ENCODE measurements at regions not wholly inside any gene's neighbourhood (a gene's known extent, or its start where the extent isn't known, plus 50 kb on each side); places are given as distances from the start of the nearest gene placed in this dataset.

- TF ChIP-seq CTCF (IDR thresholded peaks at IDR 0.05), result no peak
Observed at GRCh38 chr2:185640588-185640987, 98.0 kb upstream of the FSIP2 start.

GRCh38 chr2:185643434-185643833 is 95.2 kb upstream of the FSIP2 start:
- Histone ChIP-seq H3K27ac (ENCODE audit: low read depth in 1 of 2, low read length in 2 of 2) (no peak overlapping the region), H3K9ac (ENCODE audit: insufficient read depth, low read length, poor library complexity, severe bottlenecking) (no peak overlapping the region), H3K4me3 (replicated peaks in 1 of 3; ENCODE audit: low read depth in 2 of 3, low read length in 3 of 3) (no peak overlapping the region), H4K20me1 (ENCODE audit: insufficient read depth, low read length) (no peaks in the 10 kb centered on the region), H3K9me3 (replicated peaks in 1 of 2; ENCODE audit: control insufficient read depth in 1 of 2, insufficient read depth in 1 of 2, low read length in 2 of 2) (no peaks in the 10 kb centered on the region), H3K79me2 (ENCODE audit: insufficient read depth, low read length) (no peaks in the 10 kb centered on the region), H3K4me2 (replicated peaks; ENCODE audit: extremely low read depth, low read length, poor library complexity, severe bottlenecking) (no peak overlapping the region), H3K4me1 (ENCODE audit: control insufficient read depth in 1 of 2, insufficient read depth in 2 of 2, low read length in 2 of 2) (no peaks in the 10 kb centered on the region), H3K27me3 (ENCODE audit: control insufficient read depth in 2 of 2, insufficient read depth in 2 of 2, low read length in 2 of 2) (no peaks in the 10 kb centered on the region), H3K36me3 (replicated peaks in 1 of 2; ENCODE audit: control insufficient read depth in 1 of 2, insufficient read depth in 2 of 2, low read length in 2 of 2) (no peaks in the 10 kb centered on the region), H2AFZ (ENCODE audit: insufficient read depth, low read depth, low read length, poor library complexity, severe bottlenecking) (no peak overlapping the region)
- Mint-ChIP-seq H3K27ac (no peak overlapping the region), H3K4me3 (no peak overlapping the region), H3K4me1 (no peaks in the 10 kb centered on the region), H3K36me3 (no peaks in the 10 kb centered on the region), H3K27me3 (ENCODE audit: low read depth in 3 of 3) (peaks cover 0 to 2% (median 0%) of the 10 kb centered on the region in 3 donors), H3K9me3 (peaks cover 0 to 8% (median 1%) of the 10 kb centered on the region in 7 donors)
- TF ChIP-seq CTCF (IDR thresholded peaks at IDR 0.05), result no peak
- no peak for DNase-seq
- no CpG with 5 or more reads among the region's 1 CpG for WGBS (ENCODE audit: insufficient coverage)
- intact Hi-C loops (cut with micrococcal nuclease), result no loop called here

More at GRCh38 chr2:185640588-185640987, 98.0 kb upstream of the FSIP2 start:
- Histone ChIP-seq H3K4me1 (ENCODE audit: control insufficient read depth in 1 of 2, insufficient read depth in 2 of 2, low read length in 2 of 2) (no peaks in the 10 kb centered on the region), H3K4me2 (replicated peaks; ENCODE audit: extremely low read depth, low read length, poor library complexity, severe bottlenecking) (no peak overlapping the region), H3K4me3 (replicated peaks in 1 of 3; ENCODE audit: low read depth in 2 of 3, low read length in 3 of 3) (no peak overlapping the region), H2AFZ (ENCODE audit: insufficient read depth, low read depth, low read length, poor library complexity, severe bottlenecking) (no peak overlapping the region), H3K79me2 (ENCODE audit: insufficient read depth, low read length) (no peaks in the 10 kb centered on the region), H3K36me3 (replicated peaks in 1 of 2; ENCODE audit: control insufficient read depth in 1 of 2, insufficient read depth in 2 of 2, low read length in 2 of 2) (no peaks in the 10 kb centered on the region), H3K27ac (ENCODE audit: low read depth in 1 of 2, low read length in 2 of 2) (no peak overlapping the region), H3K27me3 (ENCODE audit: control insufficient read depth in 2 of 2, insufficient read depth in 2 of 2, low read length in 2 of 2) (no peaks in the 10 kb centered on the region), H4K20me1 (ENCODE audit: insufficient read depth, low read length) (no peaks in the 10 kb centered on the region), H3K9me3 (replicated peaks in 1 of 2; ENCODE audit: control insufficient read depth in 1 of 2, insufficient read depth in 1 of 2, low read length in 2 of 2) (no peaks in the 10 kb centered on the region), H3K9ac (ENCODE audit: insufficient read depth, low read length, poor library complexity, severe bottlenecking) (no peak overlapping the region)
- Mint-ChIP-seq H3K27ac (no peak overlapping the region), H3K36me3 (no peaks in the 10 kb centered on the region), H3K27me3 (ENCODE audit: low read depth in 3 of 3) (no peaks in the 10 kb centered on the region), H3K4me3 (no peak overlapping the region), H3K4me1 (no peaks in the 10 kb centered on the region), H3K9me3 (peaks cover 0 to 3% (median 1%) of the 10 kb centered on the region in 7 donors)
- intact Hi-C loops (cut with micrococcal nuclease), result no loop called here
- WGBS (ENCODE audit: insufficient coverage), result no CpG with 5 or more reads among the region's 1 CpG
- DNase-seq, result no peak
